ENCODE measurements at regions not wholly inside any gene's neighbourhood (a gene's known extent, or its start where the extent isn't known, plus 50 kb on each side); places are given as distances from the start of the nearest gene placed in this dataset.

DNA sequence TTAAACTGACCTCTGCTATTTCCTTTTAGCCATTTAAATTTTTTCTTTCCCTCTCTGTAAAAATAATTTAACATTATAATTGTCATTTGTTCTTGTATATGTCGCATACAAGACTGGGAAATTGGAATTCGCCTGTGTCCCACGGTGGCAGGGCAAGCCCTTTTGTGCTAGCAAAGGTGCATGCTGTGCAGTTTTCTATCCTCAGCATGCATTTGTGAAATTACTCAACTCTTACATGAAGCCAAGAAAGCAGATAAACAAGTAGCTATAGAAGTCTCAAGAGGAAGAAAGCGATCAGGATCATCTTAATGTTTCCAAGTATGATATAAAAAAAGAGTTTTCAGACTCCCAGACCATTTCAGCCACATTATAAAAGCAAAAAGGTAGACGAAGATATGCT, 392.6 kb upstream of the CHST9 start:
- no peak for ATAC-seq
- CTCF ChIA-PET: no interaction called here
- H3K27ac Mint-ChIP-seq: no peak overlapping the region
- peaks cover 12% of the 10 kb centered on the region for H3K9me3 Mint-ChIP-seq (ENCODE audit: low read depth)
- H3K36me3 Mint-ChIP-seq: no peaks in the 10 kb centered on the region
- H3K4me3 Mint-ChIP-seq: no peak overlapping the region
- H3K27me3 Mint-ChIP-seq: no peaks in the 10 kb centered on the region
- no peaks in the 10 kb centered on the region for H3K4me1 Mint-ChIP-seq
- no peak for DNase-seq

DNA sequence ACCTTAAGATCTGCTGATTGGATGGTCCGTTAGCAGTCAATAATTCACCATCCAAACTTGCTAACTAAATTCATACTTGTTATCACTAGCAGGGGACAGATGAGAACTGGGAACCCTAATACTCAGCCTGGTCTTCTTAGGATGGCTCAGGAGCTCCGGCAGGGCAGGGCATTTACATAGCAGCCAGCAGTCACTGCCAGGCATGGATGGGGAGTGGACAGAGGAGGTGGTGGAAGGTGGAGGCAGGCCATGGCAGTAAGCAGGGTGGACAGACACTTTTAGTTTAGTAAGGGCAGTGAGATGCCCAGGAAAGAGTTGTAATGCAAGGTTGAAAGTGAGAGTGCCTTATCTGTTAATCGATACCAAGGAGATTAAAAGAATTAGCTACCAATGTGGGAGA, 392.2 kb upstream of the CHST9 start:
- Mint-ChIP-seq H3K9me3 (ENCODE audit: low read depth) (peaks cover 12% of the 10 kb centered on the region), H3K27me3 (no peaks in the 10 kb centered on the region), H3K4me1 (no peaks in the 10 kb centered on the region), H3K4me3 (no peak overlapping the region), H3K27ac (no peak overlapping the region), H3K36me3 (no peaks in the 10 kb centered on the region)
- CTCF ChIA-PET: no interaction called here
- no peak for ATAC-seq
- no peak for DNase-seq

DNA sequence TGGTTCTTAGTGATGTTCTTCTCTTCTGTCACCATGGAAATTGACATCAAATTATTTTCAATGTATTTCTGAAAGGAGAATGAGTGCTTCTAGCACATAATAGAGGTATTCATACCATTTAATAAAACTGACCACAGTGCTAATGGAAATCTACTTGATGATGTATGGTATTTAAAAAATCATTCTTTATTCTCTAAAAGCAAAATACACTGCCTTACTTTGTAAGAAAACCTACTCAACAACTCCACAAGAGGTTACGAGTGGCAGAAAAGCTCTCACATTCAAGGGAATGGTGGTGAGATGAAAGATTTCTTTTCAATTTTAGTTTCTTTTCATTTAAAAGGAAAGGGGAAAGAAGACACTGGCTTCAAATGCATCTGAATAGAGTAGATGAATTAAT, 382.3 kb upstream of the CHST9 start:
- no peak for DNase-seq
- CTCF ChIA-PET: no interaction called here
- Mint-ChIP-seq H3K36me3 (no peaks in the 10 kb centered on the region), H3K4me1 (no peaks in the 10 kb centered on the region), H3K4me3 (no peak overlapping the region), H3K9me3 (ENCODE audit: low read depth) (peaks cover 4% of the 10 kb centered on the region), H3K27ac (no peak overlapping the region), H3K27me3 (no peaks in the 10 kb centered on the region)
- no peak for ATAC-seq

DNA sequence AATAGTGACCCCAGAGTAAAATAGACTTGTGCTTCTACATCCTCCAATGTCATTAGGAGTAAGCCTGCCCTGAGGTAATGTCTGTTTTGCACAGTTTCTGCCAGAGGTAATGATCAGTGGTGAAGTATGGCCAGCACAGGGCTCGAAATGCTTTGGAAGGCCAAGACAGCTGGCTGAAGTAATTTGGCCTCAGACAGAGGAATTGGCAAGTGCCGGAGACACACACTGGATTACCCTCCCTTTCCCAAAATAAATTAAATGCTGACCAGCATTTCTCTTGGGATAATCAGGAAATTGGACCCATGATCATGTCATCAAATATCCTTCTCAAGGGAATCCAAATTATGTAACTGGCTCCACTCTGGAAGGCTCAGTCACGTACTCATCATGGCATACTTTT, 379.0 kb upstream of the CHST9 start:
- peaks cover 4% of the 10 kb centered on the region for H3K9me3 Mint-ChIP-seq (ENCODE audit: low read depth)
- DNase-seq (no peak), ATAC-seq (no peak)
- H3K27me3 Mint-ChIP-seq: no peaks in the 10 kb centered on the region
- H3K27ac Mint-ChIP-seq: no peak overlapping the region
- H3K4me1 Mint-ChIP-seq: no peaks in the 10 kb centered on the region
- CTCF ChIA-PET: no interaction called here
- no peaks in the 10 kb centered on the region for H3K36me3 Mint-ChIP-seq
- H3K4me3 Mint-ChIP-seq: no peak overlapping the region

DNA sequence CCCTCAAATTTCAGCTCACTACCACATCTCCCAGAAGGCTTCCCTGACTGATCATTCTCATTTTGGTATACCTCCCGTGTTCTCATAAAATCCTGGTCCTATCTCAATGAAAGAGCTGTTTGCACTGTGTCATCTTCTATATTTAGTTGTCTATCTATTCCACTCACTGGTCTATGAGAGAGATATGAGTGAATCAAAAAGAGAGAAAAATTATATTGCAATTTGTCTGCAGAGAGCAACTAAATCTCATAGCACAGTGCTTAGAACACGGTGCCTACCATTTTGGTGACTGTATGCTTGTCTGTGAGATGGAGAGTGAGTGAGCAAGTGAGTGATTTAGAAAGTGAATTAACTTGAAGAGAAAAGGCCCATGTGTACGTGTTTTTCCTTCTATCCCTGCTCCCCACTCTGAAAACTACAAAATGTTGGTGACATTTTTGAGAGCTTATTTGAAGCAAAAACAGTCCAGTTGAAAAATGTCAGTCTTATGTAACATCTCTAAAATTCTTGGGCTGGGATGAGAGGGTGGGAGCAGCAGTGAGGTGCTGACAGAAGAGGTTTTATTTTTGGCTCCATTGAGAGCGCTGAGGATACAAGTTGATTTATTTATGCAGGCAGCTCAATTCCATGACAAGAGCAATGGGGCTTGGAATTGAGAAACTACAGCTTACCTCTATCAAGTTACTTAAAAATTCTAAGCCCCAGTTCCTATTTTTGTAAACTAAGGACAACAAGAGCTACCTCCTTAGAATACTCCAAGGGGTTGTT, 373.5 kb upstream of the CHST9 start:
- CTCF ChIA-PET: no interaction called here
- H3K4me1 Mint-ChIP-seq: no peaks in the 10 kb centered on the region
- H3K4me3 Mint-ChIP-seq: no peak overlapping the region
- H3K9me3 Mint-ChIP-seq (ENCODE audit: low read depth): peaks cover 9% of the 10 kb centered on the region
- H3K27ac Mint-ChIP-seq: no peak overlapping the region
- DNase-seq (no peak), ATAC-seq (no peak)
- no peaks in the 10 kb centered on the region for H3K27me3 Mint-ChIP-seq
- no peaks in the 10 kb centered on the region for H3K36me3 Mint-ChIP-seq

DNA sequence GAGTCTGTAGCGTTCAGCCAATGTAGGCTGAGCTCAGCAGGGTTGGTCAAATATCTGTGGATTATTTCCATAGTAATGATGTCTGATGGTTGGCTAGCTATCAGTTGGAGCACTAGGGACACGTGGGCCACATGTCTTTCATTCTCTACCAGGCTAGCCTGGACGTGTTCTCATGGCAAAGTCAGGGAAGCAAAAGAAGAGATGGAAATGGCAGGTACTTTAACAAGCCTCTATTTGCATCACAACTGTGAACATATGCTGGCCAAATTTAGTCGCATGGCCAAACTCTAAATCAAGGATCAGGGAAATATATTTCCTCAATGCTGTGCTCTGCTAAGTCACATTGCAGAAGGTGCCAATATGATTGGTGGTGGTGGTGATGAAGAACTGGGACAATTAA, 371.6 kb upstream of the CHST9 start:
- no peaks in the 10 kb centered on the region for H3K36me3 Mint-ChIP-seq
- CTCF ChIA-PET: no interaction called here
- no peak for ATAC-seq
- no peak overlapping the region for H3K4me3 Mint-ChIP-seq
- peaks cover 9% of the 10 kb centered on the region for H3K9me3 Mint-ChIP-seq (ENCODE audit: low read depth)
- no peaks in the 10 kb centered on the region for H3K4me1 Mint-ChIP-seq
- H3K27ac Mint-ChIP-seq: no peak overlapping the region
- no peaks in the 10 kb centered on the region for H3K27me3 Mint-ChIP-seq
- no peak for DNase-seq

DNA sequence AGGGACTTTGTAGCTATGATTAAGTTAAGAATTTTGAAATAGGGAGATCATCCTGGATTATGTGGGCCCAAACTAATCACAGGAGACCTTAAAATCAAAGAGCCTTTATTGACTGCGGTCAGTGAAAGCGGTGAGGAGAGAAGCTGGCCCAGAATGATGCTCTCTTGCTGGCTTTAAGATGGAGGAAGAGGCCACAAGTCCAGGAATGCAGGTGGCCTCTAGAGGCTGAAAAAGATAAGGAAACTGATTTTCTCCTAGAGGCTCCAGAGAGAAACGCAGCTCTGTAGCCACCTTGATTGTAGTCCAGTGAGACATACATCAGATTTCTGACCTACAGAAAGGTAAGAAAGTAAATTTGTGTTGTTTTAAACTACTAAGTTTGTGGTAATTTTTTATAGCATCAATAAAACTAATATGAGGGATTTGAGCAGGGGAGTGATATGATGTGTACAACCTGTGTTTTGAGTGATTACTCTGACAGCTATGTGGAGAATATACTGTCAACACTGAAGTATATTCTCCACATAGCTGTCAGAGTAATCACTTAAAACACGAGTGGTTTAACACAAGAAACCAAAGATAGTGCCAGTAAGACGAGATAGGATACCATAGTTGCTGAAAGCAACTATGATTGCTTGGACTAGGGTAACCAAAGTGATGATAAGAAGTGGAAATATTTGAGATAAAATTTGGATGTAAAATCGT, 364.4 kb upstream of the CHST9 start:
- CTCF ChIA-PET: no interaction called here
- no peak for DNase-seq
- no peak overlapping the region for H3K27ac Mint-ChIP-seq
- no peak for ATAC-seq
- H3K27me3 Mint-ChIP-seq: no peaks in the 10 kb centered on the region
- H3K4me3 Mint-ChIP-seq: no peak overlapping the region
- no peaks in the 10 kb centered on the region for H3K4me1 Mint-ChIP-seq
- H3K9me3 Mint-ChIP-seq (ENCODE audit: low read depth): peaks cover 9% of the 10 kb centered on the region
- no peaks in the 10 kb centered on the region for H3K36me3 Mint-ChIP-seq

DNA sequence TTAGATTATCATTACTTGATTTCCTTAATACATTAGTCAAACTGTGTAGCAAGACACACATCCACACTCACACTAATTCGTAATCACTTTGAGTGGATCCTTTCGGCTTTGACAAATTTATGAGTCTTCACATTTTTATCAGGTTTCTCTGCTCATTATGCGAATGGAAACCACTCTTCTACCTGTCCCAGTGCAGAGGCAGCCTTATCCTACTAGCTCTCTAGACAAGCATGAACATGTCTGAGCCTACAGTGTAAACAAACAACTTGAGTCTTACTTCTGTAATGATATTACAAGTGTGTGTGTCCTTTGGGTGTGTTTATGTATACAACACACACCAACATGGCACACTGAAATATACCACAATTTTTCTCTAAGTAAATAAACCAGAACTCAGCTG, 361.9 kb upstream of the CHST9 start:
- H3K9me3 Mint-ChIP-seq (ENCODE audit: low read depth): peaks cover 9% of the 10 kb centered on the region
- no peaks in the 10 kb centered on the region for H3K4me1 Mint-ChIP-seq
- no peak overlapping the region for H3K4me3 Mint-ChIP-seq

DNA sequence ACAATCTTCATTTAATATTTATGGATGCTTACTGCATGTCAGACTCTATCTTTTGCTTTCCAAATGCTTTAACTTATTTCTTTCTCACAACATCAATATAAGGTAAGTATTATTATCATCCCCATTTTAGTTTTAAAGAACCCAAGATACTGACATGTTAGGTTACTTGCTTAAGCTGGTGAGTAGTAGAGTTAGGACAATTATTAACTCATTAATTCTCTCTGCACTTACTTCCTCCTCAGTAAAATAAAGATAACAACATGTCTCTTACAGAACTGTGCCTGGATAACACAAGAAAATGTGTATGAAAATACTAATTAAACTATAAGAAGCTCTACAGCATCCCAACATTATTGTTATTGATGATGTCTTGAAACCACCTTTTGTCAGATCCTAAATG, 359.1 kb upstream of the CHST9 start:
- no peak for DNase-seq
- Mint-ChIP-seq H3K4me3 (no peak overlapping the region), H3K27me3 (no peaks in the 10 kb centered on the region), H3K4me1 (no peaks in the 10 kb centered on the region), H3K27ac (no peak overlapping the region), H3K36me3 (no peaks in the 10 kb centered on the region), H3K9me3 (ENCODE audit: low read depth) (peaks cover 3% of the 10 kb centered on the region)
- CTCF ChIA-PET: no interaction called here
- ATAC-seq: no peak

More for the DNA sequence above, 361.9 kb upstream of the CHST9 start:
- ATAC-seq (no peak), DNase-seq (no peak)
- CTCF ChIA-PET: no interaction called here
- no peaks in the 10 kb centered on the region for H3K36me3 Mint-ChIP-seq
- no peak overlapping the region for H3K27ac Mint-ChIP-seq
- H3K27me3 Mint-ChIP-seq: no peaks in the 10 kb centered on the region

DNA sequence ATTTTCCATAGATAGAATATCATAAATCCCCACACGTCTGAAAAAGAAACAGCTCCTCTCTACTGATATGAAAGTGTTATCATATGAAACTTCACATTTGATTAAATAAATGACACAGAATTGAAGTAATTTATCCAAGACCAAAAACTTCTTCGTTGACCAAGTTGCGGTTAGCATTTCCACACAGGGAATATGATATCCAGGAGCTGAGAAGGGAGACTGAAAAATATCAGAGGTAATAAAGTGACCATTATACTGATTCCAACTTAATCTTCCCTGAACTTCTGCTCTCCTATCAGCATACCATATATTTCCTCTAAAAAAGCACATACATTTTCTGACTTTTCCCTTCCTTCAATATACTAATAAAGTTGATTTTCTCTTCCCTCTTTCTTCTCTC, 356.2 kb upstream of the CHST9 start:
- no peaks in the 10 kb centered on the region for H3K36me3 Mint-ChIP-seq
- no peak for ATAC-seq
- DNase-seq: no peak
- no peaks in the 10 kb centered on the region for H3K27me3 Mint-ChIP-seq
- H3K9me3 Mint-ChIP-seq (ENCODE audit: low read depth): no peaks in the 10 kb centered on the region
- H3K4me3 Mint-ChIP-seq: no peak overlapping the region
- H3K27ac Mint-ChIP-seq: no peak overlapping the region
- H3K4me1 Mint-ChIP-seq: no peaks in the 10 kb centered on the region
- CTCF ChIA-PET: no interaction called here

DNA sequence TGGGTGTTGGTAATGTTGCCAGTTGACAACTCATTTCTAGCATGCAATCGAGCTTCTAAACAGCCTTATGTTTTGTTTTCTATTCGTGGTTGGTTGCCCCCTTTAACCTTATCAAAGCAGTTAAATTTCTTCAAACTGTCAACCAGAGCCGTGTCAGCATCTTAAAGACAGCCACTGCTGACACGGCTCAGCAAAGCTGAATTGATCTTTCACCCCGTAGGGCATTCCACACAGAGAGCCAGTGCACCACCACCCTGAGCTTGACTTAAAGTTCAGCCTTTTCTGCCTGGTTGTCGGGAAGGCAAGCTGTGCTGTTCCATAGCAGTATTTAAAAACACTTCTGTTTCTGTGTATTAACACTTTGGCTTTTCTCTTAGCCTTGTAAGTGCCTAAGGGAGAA, 355.0 kb upstream of the CHST9 start:
- DNase-seq (no peak), ATAC-seq (no peak)
- no peak overlapping the region for H3K4me3 Mint-ChIP-seq
- H3K9me3 Mint-ChIP-seq (ENCODE audit: low read depth): no peaks in the 10 kb centered on the region
- H3K4me1 Mint-ChIP-seq: no peaks in the 10 kb centered on the region
- H3K27ac Mint-ChIP-seq: no peak overlapping the region
- H3K36me3 Mint-ChIP-seq: no peaks in the 10 kb centered on the region
- CTCF ChIA-PET: interaction anchor here (0.5 kb wide), 1 partner anchor 67 kb away, joined by 3 read pairs; no protein-coding TSS in a partner anchor
- no peaks in the 10 kb centered on the region for H3K27me3 Mint-ChIP-seq

DNA sequence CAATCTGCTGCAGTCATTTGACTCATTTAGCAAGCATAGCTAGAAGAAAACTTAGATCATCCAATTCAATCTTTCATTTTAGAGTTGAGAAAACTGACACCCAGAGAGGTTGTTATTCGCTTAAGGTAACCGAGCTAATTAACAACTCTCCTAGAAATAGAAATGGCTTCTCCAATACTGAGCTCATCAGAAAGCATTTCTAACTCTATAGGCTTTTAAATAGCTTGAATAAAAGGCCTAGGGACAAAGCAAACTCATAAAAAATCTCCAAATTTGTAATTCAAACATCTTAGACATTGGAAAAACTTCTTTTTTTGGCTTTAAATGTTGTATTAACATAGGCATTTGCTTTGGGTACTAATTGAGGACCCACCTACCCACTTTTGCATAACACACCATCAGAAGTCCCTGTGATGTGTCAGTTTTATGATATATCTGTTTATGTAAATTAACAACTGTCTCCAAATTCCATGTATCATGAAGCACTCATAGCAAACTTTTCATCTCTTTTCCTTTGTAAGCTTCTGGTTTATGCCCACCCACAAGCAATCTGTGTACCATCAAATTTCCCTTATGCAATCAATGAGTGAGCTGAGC, 343.9 kb upstream of the CHST9 start:
- DNase-seq: no peak
- Mint-ChIP-seq H3K27me3 (no peaks in the 10 kb centered on the region), H3K4me1 (no peaks in the 10 kb centered on the region), H3K36me3 (no peaks in the 10 kb centered on the region), H3K4me3 (no peak overlapping the region), H3K9me3 (ENCODE audit: low read depth) (peaks cover 4% of the 10 kb centered on the region), H3K27ac (no peak overlapping the region)
- CTCF ChIA-PET: no interaction called here
- ATAC-seq: no peak

DNA sequence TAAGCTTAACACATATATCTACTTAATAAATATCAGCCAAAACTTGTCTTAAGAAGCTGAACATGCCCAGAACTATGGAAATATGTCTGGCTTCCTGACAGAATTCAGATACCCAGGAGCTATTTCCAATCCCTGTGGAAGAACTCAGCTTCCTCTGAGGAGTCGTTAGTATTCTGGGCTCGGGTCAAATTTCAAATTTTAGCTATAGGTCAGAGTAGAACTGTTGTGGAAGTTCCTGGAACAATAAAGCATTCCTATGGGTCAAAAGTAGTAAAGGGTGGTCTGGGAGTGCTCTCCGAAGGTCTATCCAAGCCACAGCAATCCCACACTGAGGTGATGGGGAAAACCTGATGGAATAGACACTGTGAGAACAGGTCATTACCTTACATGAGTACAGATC, 342.7 kb upstream of the CHST9 start:
- Mint-ChIP-seq H3K27me3 (no peaks in the 10 kb centered on the region), H3K9me3 (ENCODE audit: low read depth) (peaks cover 2% of the 10 kb centered on the region), H3K27ac (no peak overlapping the region), H3K4me3 (no peak overlapping the region), H3K4me1 (no peaks in the 10 kb centered on the region), H3K36me3 (no peaks in the 10 kb centered on the region)
- CTCF ChIA-PET: no interaction called here
- DNase-seq: no peak
- no peak for ATAC-seq

DNA sequence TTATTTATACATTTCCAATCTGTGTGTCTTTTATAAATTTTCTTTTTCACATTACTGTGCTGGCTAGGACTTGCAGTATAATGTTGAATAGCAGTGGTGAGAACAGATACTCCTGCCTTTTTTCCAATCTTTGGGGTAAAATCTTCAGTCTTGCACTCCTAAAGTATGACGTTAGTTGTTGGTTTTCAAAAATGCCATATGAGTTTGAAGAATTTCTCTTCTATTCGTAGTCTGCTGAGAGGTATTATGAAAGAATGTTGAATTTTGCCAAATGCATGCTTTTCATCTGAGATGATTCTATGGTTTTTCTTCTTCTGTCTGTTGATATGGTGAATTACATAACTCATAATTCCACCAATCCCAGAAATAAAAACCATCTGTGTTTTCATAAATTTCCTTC, 335.3 kb upstream of the CHST9 start:
- Mint-ChIP-seq H3K36me3 (no peaks in the 10 kb centered on the region), H3K4me1 (no peaks in the 10 kb centered on the region), H3K27ac (no peak overlapping the region), H3K4me3 (no peak overlapping the region), H3K27me3 (no peaks in the 10 kb centered on the region), H3K9me3 (ENCODE audit: low read depth) (no peaks in the 10 kb centered on the region)
- CTCF ChIA-PET: no interaction called here
- no peak for DNase-seq
- no peak for ATAC-seq

Measured in activated CD8-positive, alpha-beta memory T cell treated with anti-CD3 and anti-CD28 coated beads, Interleukin-2, amount 10 ng/mL, durations not matched to agents 7 days and 5 days (primary cell).